SKM-1 (cell line): ENCODE measurements at regions not wholly inside any gene's neighbourhood (a gene's known extent, or its start where the extent isn't known, plus 50 kb on each side); places are given as distances from the start of the nearest gene placed in this dataset.
"Not testable (repeated sequence)": the region's sequence is repeated elsewhere in the genome, so short reads cannot be mapped to it uniquely, and the experiment has no call there.

Experiments
- DNase-seq: peaks from one replicate; lab custom pipeline; 2025; ENCODE audit not compliant: unreplicated experiment; lab: John Stamatoyannopoulos, UW

- no peak for DNase-seq
These were observed 285.4 kb upstream of the HSFY2 start for GRCh38 chrY:19058831-19059370.

DNA sequence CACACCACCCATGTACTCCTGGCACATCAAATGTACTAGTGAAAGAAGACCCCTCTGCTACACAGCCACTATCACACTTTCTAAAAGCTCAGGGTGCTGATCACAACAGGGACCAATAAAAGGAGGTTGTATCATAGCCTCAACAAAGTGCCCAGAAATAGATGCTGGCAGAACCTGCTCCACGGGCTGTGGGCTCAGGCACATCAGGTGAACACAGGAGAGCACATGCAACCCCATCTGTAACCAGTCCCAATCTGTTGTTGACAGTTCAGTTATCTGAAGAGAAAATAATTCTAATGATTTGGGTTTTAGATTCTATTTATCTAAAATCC lies 282.6 kb upstream of the HSFY2 start:
- no peak for DNase-seq

DNA sequence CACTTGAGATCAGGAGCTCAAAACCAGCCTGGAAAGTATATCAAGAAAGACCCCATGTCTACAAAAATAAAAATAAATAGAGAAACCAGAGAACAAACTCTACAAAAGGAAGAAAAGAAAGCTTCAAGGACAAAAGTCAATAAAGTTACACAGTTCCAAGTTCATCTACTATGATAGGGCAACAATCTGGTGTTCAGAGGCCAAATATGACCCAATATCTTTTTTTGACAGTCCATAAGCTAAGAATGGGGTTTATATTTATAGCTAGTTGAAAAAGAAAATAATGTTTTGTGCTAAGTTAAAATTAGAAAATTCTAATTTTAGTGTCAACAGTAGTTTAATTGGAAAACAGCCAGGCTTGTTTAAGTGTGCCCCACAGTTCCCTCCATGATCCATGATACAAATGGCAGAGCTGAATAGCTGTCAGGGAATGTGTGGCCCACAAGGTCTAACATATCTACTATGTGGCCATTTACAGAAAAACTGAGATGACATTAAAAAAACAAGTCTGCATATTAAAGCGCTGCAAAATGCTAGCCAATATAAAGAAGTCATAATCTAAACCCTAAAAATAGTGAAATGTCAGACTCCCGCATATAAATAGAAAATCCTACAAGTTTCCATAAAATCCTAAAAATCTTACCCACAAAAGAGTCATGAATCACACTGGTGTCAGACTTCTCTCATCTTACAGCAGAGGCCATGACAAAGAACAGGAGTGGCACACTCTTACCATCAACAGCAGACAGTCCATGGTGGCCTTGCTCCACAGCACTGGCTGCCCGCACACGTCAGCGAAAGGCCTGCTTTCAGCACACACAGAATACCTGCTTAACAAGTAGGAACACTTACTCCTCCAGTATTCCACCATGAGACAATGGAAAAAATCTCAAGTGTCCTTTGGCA lies 281.9 kb upstream of the HSFY2 start:
- no peak for DNase-seq

GRCh38 chrY:19053806-19054205 lies 280.3 kb upstream of the HSFY2 start:
- DNase-seq, result no peak

- DNase-seq, result no peak
These were observed 277.5 kb upstream of the HSFY2 start for GRCh38 chrY:19051021-19051420.

DNA sequence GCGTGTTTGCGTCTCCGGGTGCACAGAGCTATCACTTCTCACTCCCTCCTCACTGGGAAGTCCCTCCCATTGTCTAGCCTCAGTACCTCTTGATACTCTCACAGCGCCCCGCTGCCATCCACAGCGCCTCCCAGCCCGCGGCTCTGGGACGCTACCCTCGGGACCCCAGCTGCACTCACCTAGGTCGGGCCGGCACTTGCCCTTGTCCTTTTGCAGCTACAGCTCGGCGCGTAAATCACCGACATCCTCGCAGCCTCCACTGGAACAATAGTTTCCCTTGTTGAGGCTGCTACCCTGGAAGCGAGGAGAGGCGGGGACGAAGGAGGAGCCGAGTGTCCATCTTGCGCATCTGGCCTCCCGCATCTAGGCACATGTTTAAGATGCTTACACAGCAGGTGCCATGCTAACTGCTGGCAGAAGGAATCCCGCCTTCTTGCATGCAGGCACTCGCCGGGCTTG lies 269.5 kb upstream of the HSFY2 start:
- DNase-seq, result no peak

- DNase-seq, result no peak
These were observed 268.9 kb upstream of the HSFY2 start for GRCh38 chrY:19042306-19042958.

- DNase-seq, result no peak
These were observed 253.1 kb upstream of the HSFY2 start for GRCh38 chrY:19026631-19027030.

DNA sequence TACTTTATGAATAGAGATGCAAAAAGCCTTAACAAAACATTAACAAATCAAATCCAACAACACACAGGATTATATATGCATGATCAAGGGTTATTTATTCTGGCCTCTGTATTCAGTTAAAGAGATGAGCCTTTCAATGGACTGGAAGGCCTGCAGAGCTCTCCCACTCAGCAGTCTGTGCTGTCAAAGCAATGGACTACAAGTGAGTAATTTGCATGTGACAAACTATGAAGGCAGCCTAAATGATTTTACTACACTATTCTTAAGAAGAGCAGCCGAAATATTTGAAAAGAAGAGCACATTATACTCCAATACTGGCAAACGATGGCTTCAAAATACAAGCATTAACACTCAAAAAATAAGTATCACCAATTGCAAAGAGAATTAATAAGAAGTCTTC lies 250.4 kb upstream of the HSFY2 start:
- DNase-seq, result no peak

- no peak for DNase-seq
These were observed 246.7 kb upstream of the HSFY2 start for GRCh38 chrY:19020193-19020592.

DNA sequence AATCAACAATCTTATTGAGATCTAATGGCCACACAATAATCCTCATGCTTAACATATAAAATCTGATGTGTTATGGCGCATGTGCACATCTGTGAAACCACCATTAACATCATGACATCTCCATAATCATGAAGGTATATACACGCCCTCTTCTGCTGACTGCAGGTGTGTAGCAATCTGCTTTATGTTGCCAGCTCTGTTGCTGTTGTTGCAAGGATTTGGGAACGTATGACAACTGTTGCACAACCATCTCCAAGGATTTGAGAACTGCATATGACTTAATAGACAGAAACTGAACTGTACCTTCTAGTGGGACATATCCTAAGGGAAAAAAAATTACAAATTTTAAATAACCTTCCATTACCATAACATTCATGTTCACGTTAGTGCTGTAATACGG lies 243.5 kb upstream of the HSFY2 start:
- no peak for DNase-seq

GRCh38 chrY:19015854-19016253 lies 242.3 kb upstream of the HSFY2 start:
- DNase-seq, result no peak

DNA sequence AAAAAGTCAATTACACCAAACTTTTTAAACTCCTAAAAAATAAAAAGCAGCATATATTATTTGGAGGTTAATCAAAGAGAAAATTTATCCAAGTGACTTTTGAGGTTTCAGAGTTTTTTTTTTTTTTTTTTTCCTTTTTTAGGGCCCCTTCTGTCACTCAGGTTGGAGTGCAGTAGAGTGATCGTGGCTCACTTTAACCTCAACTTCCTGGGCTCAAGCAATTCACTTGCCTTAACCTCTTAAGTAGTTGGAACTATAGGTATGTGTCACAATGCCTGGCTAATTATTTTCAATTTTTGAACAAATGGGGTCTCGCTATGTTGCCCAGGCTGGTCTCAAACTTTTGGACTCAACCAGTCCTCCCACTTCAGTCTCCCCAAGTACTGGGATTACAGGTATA lies 241.7 kb upstream of the HSFY2 start:
- no peak for DNase-seq

GRCh38 chrY:19012985-19013384 lies 239.4 kb upstream of the HSFY2 start:
- no peak for DNase-seq

- no peak for DNase-seq
These were observed 238.1 kb upstream of the HSFY2 start for GRCh38 chrY:19011605-19012090.

DNA sequence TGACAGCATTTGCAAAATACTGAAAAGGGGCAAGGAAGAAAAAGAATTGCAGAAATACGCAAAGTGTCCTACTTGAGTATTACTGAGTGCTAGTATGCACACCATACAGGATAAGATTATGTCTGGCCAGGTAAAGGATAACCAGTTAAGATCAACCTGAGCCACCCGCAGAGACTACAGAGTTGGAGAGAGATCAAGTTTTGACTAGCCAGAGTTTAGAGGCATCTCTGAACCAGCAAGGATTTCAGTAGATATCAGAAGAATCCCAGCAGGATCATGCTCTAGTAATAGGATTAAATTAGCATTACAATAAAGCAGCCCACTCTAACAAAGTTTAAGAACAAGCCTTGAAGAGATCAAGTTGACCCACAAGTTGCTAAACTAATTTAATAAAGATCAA lies 232.7 kb upstream of the HSFY2 start:
- no peak for DNase-seq

DNA sequence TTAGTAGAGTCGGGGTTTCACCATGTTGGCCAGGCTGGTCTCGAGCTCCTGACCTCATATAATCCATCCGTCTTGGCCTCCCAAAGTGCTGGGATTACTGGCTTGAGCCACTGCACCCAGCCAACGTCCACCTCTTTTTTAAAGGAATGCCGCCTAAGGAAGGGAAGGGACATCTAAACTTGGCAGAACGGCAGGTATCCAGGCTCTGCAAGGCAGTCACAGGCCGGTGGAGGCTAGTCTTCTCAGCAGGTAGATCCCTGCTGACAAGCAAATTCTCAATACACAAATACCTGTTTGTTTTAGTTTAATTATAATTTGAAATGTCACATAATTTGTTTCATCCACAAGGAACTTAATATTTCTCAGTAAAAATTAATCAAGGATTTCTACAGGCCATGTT lies 232.0 kb upstream of the HSFY2 start:
- DNase-seq, result no peak

GRCh38 chrY:18997635-18998240 lies 224.2 kb upstream of the HSFY2 start:
- DNase-seq, result no peak

DNA sequence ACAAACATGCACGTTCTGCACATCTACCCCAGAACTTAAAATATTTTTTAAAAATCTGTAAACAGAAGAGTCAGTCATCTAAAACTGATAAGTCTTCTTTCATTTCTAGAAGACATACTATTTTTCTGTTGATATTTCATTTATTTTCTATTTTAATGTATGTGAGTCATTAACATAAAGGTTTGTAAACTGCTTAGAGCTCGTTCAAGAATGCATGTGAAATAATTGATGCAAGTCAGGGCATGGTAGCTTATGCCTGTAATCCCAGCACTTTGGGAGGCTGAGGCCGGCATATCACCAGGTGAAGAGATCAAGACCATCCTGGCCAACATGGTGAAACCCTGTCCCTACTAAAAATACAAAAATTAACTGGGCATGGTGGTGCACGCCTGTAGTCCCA lies 219.9 kb upstream of the HSFY2 start:
- no peak for DNase-seq

- DNase-seq, result not testable (repeated sequence)
These were observed 219.1 kb upstream of the HSFY2 start for GRCh38 chrY:18992684-18993083.

- no peak for DNase-seq
These were observed 215.8 kb upstream of the HSFY2 start for GRCh38 chrY:18989356-18989755.

DNA sequence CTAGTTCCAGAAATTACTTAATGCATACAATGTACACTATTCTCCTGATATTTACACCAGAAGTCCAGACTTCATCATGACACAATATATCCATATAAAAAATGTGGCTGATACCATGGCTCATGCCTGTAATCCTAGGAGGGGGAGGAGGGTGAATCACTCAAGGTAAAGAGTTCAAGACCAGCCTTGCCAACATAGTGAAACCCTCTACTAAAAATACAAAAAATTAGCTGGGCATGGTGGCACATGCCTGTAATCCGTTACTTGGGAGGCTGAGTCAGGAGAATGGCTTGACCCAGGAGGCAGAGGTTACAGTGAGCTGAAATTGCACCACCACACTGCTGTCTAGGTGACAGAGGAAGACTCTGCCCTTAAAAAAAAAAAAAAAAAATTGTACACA lies 192.5 kb upstream of the HSFY2 start:
- DNase-seq, result no peak
